PC-3 (cell line): ENCODE measurements at regions not wholly inside any gene's neighbourhood (a gene's known extent, or its start where the extent isn't known, plus 50 kb on each side); places are given as distances from the start of the nearest gene placed in this dataset.

ENCODE experiments used
- ATAC-seq: fragments of 200-7000 bp; cut with Tn5 transposase; 2 replicates; pipeline ENCODE4 v1.9.1; 2020; ENCODE audit warnings: mild to moderate bottlenecking, moderate library complexity
- BruUV-seq: library from RNA; stranded (reverse); fragments of 400-500 nt; replicated peaks from 2 replicates; lab custom pipeline; 2021; lab: Mats Ljungman, UMichigan
- CTCF ChIA-PET: fragments of 300-600 bp; sonication (Branson Sonifier 250); formaldehyde crosslinking; loops from one replicate; lab custom pipeline; 2022; ENCODE audit warnings: antibody characterized with exemption; lab: Charles Lee
- POLR2A ChIA-PET: fragments of 300-600 bp; sonication (Branson Sonifier 250); formaldehyde crosslinking; loops from one replicate; lab custom pipeline; 2022; ENCODE audit warnings: antibody characterized with exemption; ENCODE audit not compliant: unreplicated experiment; lab: Charles Lee
- DNase-seq: peaks from one replicate; pipeline ENCODE4 v3.0.0-alpha.2; 2015
- H2AFZ ChIP-seq: fragments of 300-600 bp; sonication (generic); 2 replicates; pipeline ENCODE4 v1.6.0; 2016; ENCODE audit warnings: antibody characterized with exemption, low read length
- H3F3A ChIP-seq: fragments of 300-600 bp; sonication (generic); one replicate; pipeline ENCODE4 v1.6.0; 2017; ENCODE audit warnings: antibody characterized with exemption, low read length, control low read depth, mild to moderate bottlenecking; ENCODE audit not compliant: unreplicated experiment
- H3K27ac ChIP-seq: fragments of 300-600 bp; sonication (generic); 2 replicates; pipeline ENCODE4 v1.5.1; 2016; ENCODE audit warnings: mild to moderate bottlenecking, low read length
- H3K27me3 ChIP-seq: fragments of 300-600 bp; sonication (generic); 2 replicates; pipeline ENCODE4 v1.6.1; 2016; ENCODE audit warnings: low read length, mixed read lengths
- H3K36me3 ChIP-seq: fragments of 300-600 bp; sonication (generic); 2 replicates; pipeline ENCODE4 v1.6.1; 2016; ENCODE audit warnings: low read depth, mixed run types, low read length, mixed read lengths
- H3K4me1 ChIP-seq: fragments of 300-600 bp; sonication (generic); 2 replicates; pipeline ENCODE4 v1.5.1; 2016; ENCODE audit warnings: low read length; ENCODE audit not compliant: insufficient read depth
- H3K4me2 ChIP-seq: fragments of 300-600 bp; sonication (generic); 2 replicates; pipeline ENCODE4 v1.6.0; 2016; ENCODE audit warnings: low read length
- H3K4me3 ChIP-seq: fragments of 300-600 bp; sonication (generic); 2 replicates; pipeline ENCODE4 v1.5.1; 2016; ENCODE audit warnings: mild to moderate bottlenecking, low read length, mixed read lengths
- H3K79me2 ChIP-seq: fragments of 300-600 bp; sonication (generic); 2 replicates; pipeline ENCODE4 v1.6.1; 2017; ENCODE audit warnings: low read length, mixed read lengths
- H3K9ac ChIP-seq: fragments of 300-600 bp; sonication (generic); 2 replicates; pipeline ENCODE4 v1.6.0; 2016; ENCODE audit warnings: mild to moderate bottlenecking, low read length
- H3K9me2 ChIP-seq: fragments of 300-600 bp; sonication (generic); replicated peaks from 2 replicates; pipeline ENCODE4 v1.6.1; 2016; ENCODE audit warnings: mixed run types, low read length, mixed read lengths
- H3K9me3 ChIP-seq: fragments of 300-600 bp; sonication (generic); 2 replicates; pipeline ENCODE4 v1.6.1; 2016; ENCODE audit warnings: low read length, mixed read lengths
- H4K20me1 ChIP-seq: fragments of 300-600 bp; sonication (generic); 2 replicates; pipeline ENCODE4 v1.6.1; 2016; ENCODE audit warnings: low read length, mixed read lengths
- EZH2 ChIP-seq: fragments of 300-600 bp; sonication (generic); IDR thresholded peaks from one replicate; pipeline ENCODE4 v1.6.1; 2017; ENCODE audit warnings: antibody characterized with exemption, mild to moderate bottlenecking, low read length; ENCODE audit not compliant: unreplicated experiment
- EZH2phosphoT487 ChIP-seq: fragments of 300-600 bp; sonication (generic); IDR thresholded peaks from 2 replicates; pipeline ENCODE4 v1.6.1; 2018; ENCODE audit warnings: mild to moderate bottlenecking, antibody characterized with exemption, low read length, borderline replicate concordance
- intact Hi-C: fragments of 100-400 bp; cut with micrococcal nuclease; formaldehyde crosslinking; loops from 2 replicates; pipeline ENCODE4 v1.9.0; 2023
- TF ChIP-seq, protein P1 (sequence below): fragments of 300-600 bp; sonication (generic); conservative IDR thresholded peaks from 2 replicates; pipeline ENCODE4 v1.5.1; 2017; ENCODE audit warnings: antibody characterized with exemption, low read depth, mild to moderate bottlenecking, low read length

GRCh38 chr2:104658904-104659591 is 194.9 kb upstream of the POU3F3 start:
- Histone ChIP-seq H3K9ac (no peak overlapping the region), H3K27me3 (peaks cover 62% of the 10 kb centered on the region)

DNA sequence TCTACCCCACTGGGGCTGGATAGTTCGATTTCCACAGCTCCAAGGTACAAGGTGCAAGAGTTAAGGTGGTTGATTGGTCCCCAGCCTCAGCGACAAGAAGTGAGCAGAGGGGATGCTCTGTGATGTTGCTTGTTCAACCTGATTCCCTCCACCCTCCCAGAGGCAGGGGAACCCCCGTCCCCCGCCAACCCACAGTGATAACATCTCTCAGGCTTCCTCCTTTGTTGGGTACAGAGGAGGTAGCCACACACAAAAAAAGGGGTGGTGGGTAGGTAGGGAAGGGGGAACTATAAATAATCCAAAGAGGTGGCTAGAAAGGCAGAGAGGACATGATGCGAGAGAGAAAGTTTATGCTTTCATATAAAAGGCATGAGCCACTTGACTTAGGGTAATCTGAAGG is 192.9 kb upstream of the POU3F3 start:
- no peaks in the 10 kb centered on the region for H4K20me1 ChIP-seq
- H2AFZ ChIP-seq, result no peak overlapping the region
- no TSS peak for BruUV-seq
- no peak overlapping the region for H3K4me2 ChIP-seq
- POLR2A ChIA-PET, result no interaction called here
- H3K4me3 ChIP-seq, result no peak overlapping the region
- CTCF ChIA-PET, result no interaction called here
- H3K79me2 ChIP-seq, result no peaks in the 10 kb centered on the region
- H3K9me3 ChIP-seq, result 0 out of 2 replicates have a peak, but pooled peaks cover 3% of the 10 kb centered on the region
- no peaks in the 10 kb centered on the region for H3K36me3 ChIP-seq
- DNase-seq, result no peak
- TF ChIP-seq, protein P1, sequence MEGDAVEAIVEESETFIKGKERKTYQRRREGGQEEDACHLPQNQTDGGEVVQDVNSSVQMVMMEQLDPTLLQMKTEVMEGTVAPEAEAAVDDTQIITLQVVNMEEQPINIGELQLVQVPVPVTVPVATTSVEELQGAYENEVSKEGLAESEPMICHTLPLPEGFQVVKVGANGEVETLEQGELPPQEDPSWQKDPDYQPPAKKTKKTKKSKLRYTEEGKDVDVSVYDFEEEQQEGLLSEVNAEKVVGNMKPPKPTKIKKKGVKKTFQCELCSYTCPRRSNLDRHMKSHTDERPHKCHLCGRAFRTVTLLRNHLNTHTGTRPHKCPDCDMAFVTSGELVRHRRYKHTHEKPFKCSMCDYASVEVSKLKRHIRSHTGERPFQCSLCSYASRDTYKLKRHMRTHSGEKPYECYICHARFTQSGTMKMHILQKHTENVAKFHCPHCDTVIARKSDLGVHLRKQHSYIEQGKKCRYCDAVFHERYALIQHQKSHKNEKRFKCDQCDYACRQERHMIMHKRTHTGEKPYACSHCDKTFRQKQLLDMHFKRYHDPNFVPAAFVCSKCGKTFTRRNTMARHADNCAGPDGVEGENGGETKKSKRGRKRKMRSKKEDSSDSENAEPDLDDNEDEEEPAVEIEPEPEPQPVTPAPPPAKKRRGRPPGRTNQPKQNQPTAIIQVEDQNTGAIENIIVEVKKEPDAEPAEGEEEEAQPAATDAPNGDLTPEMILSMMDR, result no peak
- no peak for TF ChIP-seq EZH2phosphoT487
- no peak for TF ChIP-seq EZH2
- H3K9ac ChIP-seq, result no peak overlapping the region
- no peak for ATAC-seq
- H3K9me2 ChIP-seq, result no peaks in the 10 kb centered on the region
- peaks cover 65% of the 10 kb centered on the region for H3K27me3 ChIP-seq
- H3K27ac ChIP-seq, result no peak overlapping the region
- intact Hi-C loops, result no loop called here
- no peaks in the 10 kb centered on the region for H3F3A ChIP-seq
- H3K4me1 ChIP-seq, result no peaks in the 10 kb centered on the region

More at GRCh38 chr2:104658904-104659591, 194.9 kb upstream of the POU3F3 start:
- ATAC-seq, result no peak
- Histone ChIP-seq H2AFZ (no peak overlapping the region), H3K27ac (no peak overlapping the region), H3K79me2 (no peaks in the 10 kb centered on the region), H3K4me3 (no peak overlapping the region), H3F3A (no peaks in the 10 kb centered on the region), H4K20me1 (no peaks in the 10 kb centered on the region), H3K36me3 (no peaks in the 10 kb centered on the region), H3K4me1 (no peaks in the 10 kb centered on the region), H3K4me2 (no peak overlapping the region), H3K9me2 (no peaks in the 10 kb centered on the region), H3K9me3 (no peaks in the 10 kb centered on the region)
- no TSS peak for BruUV-seq
- ChIA-PET POLR2A (no interaction called here), CTCF (no interaction called here)
- TF ChIP-seq, protein P1, result no peak
- no peak for TF ChIP-seq EZH2
- TF ChIP-seq EZH2phosphoT487, result no peak
- intact Hi-C loops, result no loop called here
- DNase-seq, result no peak

DNA sequence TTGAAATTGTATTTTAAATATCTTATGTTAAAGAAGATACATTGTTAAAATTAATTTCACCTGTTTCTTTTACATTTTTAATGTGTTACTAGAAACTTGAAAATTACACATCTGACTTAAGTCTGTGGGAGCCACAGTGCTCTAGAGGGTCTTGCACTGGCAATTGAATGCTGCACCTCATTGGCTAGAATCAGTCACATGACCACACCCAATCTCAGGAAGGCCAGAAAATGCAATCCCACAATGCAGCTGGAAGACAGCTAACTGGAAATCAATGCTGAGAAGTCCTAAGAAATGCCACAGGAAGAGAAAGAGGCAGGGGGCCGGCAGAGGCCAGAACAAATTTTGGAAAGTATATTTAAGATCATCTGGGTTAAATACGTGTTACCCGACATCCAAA is 189.2 kb upstream of the POU3F3 start:
- Histone ChIP-seq H2AFZ (no peak overlapping the region), H3K9me2 (no peaks in the 10 kb centered on the region), H3K27ac (no peak overlapping the region), H3K4me3 (no peak overlapping the region), H3K27me3 (peaks cover 68% of the 10 kb centered on the region), H3K9me3 (0 out of 2 replicates have a peak, but pooled peaks cover 3% of the 10 kb centered on the region), H3K4me1 (no peaks in the 10 kb centered on the region), H3F3A (no peaks in the 10 kb centered on the region), H3K9ac (no peak overlapping the region), H3K79me2 (no peaks in the 10 kb centered on the region), H3K4me2 (no peak overlapping the region), H4K20me1 (no peaks in the 10 kb centered on the region), H3K36me3 (no peaks in the 10 kb centered on the region)
- no TSS peak for BruUV-seq
- ATAC-seq (no peak), DNase-seq (no peak)
- TF ChIP-seq EZH2, result no peak
- no peak for TF ChIP-seq EZH2phosphoT487
- TF ChIP-seq, protein P1, result no peak
- ChIA-PET POLR2A (no interaction called here), CTCF (no interaction called here)
- intact Hi-C loops, result no loop called here
